GM18858 (cell line): ENCODE measurements at regions not wholly inside any gene's neighbourhood (a gene's known extent, or its start where the extent isn't known, plus 50 kb on each side); places are given as distances from the start of the nearest gene placed in this dataset.

Experiments used
- ATAC-seq: cut with Tn5 transposase; IDR thresholded peaks from one replicate; pipeline ENCODE4 v1.9.1; 2021; ENCODE audit not compliant: unreplicated experiment

GRCh38 chr1:55368698-55369097 is 153.5 kb upstream of the USP24 start:
- ATAC-seq: no peak

DNA sequence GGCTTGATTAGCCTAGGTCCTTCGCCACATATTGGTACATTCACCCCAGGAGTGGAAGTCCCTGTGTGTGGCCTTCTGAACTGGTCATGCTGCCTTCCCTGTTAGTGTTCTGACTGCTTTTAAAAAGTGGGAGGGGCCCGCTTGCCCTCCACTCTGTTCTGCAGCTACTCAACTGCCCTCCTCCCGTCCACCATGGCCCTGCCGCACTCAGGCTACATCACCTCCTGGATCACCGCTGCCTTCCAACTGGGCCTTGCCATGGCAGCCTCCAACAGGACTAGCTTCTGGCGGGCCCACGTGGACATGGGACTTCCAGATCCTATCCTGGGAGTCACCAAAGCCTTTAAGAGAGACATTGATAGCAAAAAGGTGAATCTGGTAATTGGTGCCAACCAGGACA is 152.1 kb upstream of the USP24 start:
- ATAC-seq: no peak

- no peak for ATAC-seq
These were observed 149.1 kb upstream of the USP24 start for GRCh38 chr1:55364216-55364615.

DNA sequence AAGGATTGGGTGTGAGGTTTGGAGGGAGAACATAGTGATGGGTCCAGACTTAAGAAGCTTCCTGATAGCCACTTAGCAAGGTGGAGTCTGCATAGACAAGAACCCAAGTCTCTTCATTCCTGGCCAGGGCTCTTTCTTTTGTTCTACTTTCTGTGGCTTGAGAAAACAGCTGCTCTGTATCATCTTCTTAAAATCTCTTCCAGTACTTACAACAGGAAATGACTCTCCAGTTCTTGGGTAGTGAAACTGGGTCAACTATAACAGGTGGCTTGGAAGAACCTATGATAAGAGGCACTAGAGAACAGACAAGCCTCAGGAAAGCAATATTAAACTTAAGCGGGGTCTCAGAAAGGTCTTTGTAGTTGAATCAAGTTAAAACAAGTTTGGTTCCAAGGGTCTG is 148.1 kb upstream of the USP24 start:
- no peak for ATAC-seq

DNA sequence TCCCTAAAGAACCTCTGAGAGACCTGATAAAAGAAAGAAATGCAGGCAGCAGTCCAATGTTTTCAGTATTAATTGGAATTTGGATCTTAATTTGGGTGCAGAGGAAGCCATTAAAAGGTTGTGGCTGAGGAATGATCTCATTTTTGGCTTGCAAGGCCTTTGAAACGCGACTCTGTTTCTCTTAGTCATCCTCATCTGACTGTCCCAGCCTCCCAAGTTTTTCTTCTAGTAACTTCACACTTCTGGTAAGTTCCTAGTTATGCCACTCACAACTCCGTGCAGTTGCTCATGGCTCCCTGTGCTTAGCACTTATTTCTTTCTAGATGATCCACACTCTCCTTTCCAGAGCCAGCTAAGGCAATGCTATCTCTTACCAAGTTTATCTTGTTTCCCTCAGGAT is 147.4 kb upstream of the USP24 start:
- ATAC-seq: no peak

DNA sequence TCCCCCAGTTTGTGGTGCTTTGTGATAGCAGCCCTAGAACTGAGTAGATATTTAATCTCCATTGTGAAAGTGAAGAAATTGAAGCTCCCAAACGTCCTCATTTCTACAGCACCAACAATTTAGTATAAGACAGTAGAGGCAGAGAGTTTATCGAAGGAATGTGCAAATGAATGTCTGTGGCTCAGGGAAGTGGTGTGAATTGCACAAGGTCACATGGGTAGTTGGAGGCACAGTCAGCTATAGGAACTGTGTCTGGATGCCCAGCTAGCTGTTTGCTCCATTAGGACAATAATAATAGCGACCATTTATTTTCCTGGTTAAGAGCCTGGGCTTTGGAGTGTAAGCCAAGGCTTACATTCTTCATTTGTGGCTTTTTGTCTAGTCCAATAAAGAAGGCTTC is 144.4 kb upstream of the USP24 start:
- no peak for ATAC-seq

DNA sequence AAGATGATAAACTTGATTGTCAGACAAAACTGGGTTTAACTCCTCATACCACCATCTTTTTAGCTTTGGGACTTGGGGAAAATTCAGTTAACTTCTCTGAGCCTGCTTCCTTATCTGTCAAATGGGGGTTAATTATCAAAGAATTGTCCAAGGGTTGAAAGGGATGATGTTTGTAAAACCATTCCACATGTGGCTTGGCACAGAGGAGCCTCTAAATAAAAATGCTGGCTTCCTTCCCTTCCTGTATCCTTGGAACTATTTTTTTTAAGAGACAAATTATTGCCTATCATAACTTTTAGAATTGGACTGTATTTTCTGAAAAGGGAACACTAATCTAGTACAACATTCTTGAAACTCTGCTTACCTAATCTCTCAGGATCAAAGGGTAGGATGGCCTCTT is 143.4 kb upstream of the USP24 start:
- ATAC-seq: no peak

GRCh38 chr1:55355549-55355948 is 140.4 kb upstream of the USP24 start:
- no peak for ATAC-seq

GRCh38 chr1:55353707-55354620 is 138.8 kb upstream of the USP24 start:
- no peak for ATAC-seq

GRCh38 chr1:55352811-55353180 is 137.6 kb upstream of the USP24 start:
- ATAC-seq: no peak

DNA sequence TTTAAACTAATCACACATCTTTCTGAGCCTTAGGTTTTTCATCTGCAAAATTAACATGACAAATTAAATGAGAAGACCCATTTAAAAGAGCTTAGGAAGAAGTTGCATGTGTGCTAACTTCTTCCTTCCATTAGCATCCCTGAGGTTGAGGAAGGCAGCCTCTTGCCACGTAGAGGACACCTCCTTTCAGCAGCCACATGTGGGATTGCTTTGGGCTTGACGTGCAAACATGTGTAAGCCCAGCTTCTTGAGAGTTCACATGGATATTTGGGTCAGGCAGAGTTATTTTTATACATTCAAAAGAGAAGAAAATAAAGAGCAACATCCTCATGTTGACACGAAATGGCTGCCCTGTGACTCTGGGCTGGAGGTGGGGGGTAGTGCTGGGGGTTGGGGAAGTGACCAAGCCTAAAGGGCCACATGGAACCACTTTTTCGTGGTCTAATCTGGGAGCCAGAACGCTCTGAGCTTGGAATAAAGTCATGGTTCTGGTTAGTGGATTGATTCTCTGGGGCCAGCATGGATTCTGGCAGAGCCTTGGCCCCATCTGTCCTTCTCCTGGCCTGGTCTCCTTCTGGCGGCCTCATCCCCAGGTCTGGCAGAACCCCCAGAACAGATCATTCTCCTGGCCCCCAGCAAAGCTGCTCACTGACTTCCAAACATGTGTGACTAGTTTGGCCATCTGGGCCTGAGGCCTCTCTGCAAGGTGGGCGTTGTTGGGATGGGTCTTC is 137.1 kb upstream of the USP24 start:
- ATAC-seq: no peak

DNA sequence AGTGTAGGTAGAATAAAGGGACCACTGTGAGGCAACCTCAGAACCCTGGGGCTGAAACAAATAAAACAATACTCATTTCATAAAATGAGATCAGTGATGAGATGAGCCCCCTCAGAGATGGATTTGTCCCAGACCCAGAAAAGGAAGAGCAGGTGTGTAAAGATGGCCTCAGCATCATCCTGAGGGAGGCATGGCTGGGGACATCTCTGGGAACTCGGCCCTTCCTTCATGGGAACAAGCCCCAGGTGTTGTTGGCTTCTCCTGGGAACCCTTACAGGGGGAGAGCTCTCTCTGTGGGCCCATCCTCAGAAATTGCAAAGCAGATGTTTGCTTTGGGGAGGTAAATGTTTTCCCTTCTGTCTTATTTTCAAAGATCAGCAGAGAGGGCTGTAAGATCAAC is 133.2 kb upstream of the USP24 start:
- no peak for ATAC-seq

DNA sequence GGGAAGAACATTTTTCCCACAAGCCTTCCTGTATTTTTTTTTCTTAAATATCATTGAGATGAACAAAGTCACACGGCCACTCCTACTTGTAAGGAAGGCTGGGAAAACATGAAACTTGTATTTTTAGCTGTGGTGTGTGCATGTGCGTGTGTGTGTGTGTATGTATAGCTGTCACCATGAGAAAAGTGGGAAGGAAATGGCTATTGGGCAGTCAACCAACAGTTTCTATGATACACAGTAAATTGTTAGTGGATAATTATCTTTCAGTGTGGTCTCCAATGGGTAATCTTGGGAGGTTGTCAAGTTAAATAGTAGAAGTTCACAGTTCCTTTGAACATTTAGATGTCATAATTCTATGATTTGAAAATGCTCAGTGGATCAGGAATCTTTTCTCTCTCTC is 132.7 kb upstream of the USP24 start:
- no peak for ATAC-seq

- ATAC-seq: no peak
These were observed 131.9 kb upstream of the USP24 start for GRCh38 chr1:55347041-55347440.

DNA sequence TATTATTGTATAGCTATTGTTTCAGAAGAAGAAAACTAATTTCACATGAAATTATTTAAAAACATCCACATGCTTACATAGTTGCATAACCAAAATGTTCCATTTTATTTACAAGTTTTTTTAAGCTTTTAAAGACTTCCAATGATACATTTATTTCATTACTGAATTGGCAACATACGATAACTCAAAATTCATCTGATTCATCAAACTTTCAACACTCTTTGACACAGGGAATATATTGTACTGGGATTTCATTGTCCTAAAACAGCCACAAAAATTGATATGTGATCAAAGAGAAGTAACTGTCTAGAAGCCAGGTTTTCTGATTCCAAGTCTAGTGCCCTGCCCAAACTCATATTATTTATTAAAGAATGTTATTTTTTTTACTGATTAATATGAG is 131.4 kb upstream of the USP24 start:
- ATAC-seq: no peak

DNA sequence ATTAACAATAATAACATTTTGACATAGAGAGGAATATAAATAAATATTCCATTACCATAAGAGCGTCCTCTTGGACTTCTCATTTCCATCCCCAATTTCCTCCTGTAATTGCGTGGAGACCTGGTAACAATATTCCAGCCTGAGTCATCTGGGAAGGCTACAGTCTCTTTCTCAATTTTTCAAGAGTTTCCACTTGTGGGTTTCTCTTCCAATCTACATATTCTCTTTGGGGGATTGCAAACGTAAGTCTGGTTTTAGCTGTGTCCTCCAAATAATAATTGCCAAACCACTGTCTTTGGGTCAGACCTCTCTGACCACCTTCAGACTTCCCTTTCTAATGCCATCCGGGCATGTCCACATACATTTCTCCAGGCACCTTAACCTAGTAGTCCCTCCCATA is 124.5 kb upstream of the USP24 start:
- no peak for ATAC-seq

GRCh38 chr1:55338448-55338820 is 123.3 kb upstream of the USP24 start:
- no peak for ATAC-seq

GRCh38 chr1:55337801-55338447 is 122.8 kb upstream of the USP24 start:
- ATAC-seq: no peak

- ATAC-seq: no peak
These were observed 119.6 kb upstream of the USP24 start for GRCh38 chr1:55334797-55335196.

DNA sequence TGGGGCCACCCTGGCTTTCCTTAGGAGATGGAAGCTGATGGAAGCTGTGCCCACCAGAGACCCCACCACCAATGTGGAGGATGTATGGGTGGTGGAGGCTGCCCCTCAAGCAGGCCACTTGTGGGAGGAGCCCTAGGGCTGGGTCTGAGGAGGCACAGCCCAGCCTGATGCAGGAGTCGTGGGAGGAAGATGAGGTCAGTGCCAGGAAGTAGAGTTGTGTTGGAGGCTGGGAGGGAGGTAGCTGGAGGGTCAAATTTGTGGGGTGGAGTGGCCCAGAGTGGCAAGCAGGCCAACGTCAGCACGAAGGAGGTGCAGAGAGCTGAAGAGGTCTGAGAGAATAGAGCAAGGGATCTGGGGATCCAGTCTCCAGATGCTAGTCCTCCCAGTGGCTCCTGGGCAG is 119.0 kb upstream of the USP24 start:
- ATAC-seq: no peak

- ATAC-seq: no peak
These were observed 118.3 kb upstream of the USP24 start for GRCh38 chr1:55333461-55333860.

DNA sequence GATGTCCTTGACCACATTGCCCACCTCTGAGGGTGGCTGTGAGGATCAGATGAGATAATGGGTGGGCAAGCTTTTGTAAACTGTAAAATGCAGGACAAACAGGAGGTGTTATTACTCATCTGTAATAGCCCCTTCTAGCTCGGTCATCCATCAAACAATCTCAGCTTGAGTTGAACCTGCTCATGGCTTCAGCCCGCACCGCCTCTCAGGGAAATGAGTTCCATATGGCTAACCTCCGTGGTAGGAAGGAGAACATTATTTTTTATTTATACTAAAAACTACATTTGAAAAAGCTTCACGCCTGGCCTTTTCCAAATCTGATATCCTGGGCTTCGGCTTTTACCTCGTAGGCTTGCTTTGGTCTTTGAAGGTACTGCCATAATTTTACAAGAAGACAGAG is 116.2 kb upstream of the USP24 start:
- no peak for ATAC-seq
